ENCODE measurements at regions not wholly inside any gene's neighbourhood (a gene's known extent, or its start where the extent isn't known, plus 50 kb on each side); places are given as distances from the start of the nearest gene placed in this dataset.

DNA sequence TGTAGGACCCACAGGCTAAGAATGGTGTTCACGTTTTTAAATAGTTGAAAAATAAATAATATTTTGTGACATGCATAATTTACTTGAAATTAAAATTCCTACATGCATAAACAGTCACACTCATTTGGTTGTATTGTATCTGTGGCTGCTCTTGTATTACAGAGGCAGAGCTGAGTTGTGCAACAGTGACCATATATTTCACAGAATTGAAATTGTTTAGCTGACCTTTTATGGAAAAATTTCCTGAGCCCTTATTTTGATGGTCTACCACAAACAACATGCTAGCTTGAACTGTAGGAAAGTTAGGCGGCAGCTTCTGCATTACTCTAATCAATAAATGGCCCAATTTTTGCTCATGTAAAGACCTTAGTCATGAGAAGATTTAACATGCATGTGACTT is 633.4 kb upstream of the AADAT start:
- TF ChIP-seq, protein P1, sequence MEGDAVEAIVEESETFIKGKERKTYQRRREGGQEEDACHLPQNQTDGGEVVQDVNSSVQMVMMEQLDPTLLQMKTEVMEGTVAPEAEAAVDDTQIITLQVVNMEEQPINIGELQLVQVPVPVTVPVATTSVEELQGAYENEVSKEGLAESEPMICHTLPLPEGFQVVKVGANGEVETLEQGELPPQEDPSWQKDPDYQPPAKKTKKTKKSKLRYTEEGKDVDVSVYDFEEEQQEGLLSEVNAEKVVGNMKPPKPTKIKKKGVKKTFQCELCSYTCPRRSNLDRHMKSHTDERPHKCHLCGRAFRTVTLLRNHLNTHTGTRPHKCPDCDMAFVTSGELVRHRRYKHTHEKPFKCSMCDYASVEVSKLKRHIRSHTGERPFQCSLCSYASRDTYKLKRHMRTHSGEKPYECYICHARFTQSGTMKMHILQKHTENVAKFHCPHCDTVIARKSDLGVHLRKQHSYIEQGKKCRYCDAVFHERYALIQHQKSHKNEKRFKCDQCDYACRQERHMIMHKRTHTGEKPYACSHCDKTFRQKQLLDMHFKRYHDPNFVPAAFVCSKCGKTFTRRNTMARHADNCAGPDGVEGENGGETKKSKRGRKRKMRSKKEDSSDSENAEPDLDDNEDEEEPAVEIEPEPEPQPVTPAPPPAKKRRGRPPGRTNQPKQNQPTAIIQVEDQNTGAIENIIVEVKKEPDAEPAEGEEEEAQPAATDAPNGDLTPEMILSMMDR (IDR thresholded peaks at IDR 0.05) = no peak
- TF ChIP-seq POLR2A (IDR thresholded peaks at IDR 0.05) = no peak

All from right lobe of liver (tissue), 4 donors.